Heart right ventricle (tissue), 16 donors: ENCODE measurements at regions not wholly inside any gene's neighbourhood (a gene's known extent, or its start where the extent isn't known, plus 50 kb on each side); places are given as distances from the start of the nearest gene placed in this dataset.
"Not testable (repeated sequence)": the region's sequence is repeated elsewhere in the genome, so short reads cannot be mapped to it uniquely, and the experiment has no call there.

ENCODE experiments used
- ATAC-seq, 8 donors: fragments of 200-7000 bp; cut with Tn5 transposase; one replicate each; pipeline ENCODE4 v1.9.1; 2020; ENCODE audit warnings: mild to moderate bottlenecking in 8 of 8, moderate library complexity in 8 of 8, moderate number of reproducible peaks in 1 of 8
- DNase-seq, 2 donors: peaks; one replicate each; pipeline ENCODE4 v3.0.0-alpha.2; 2020
- H3K27ac ChIP-seq, 10 donors: fragments of 200-600 bp; sonication (generic) in 2 of 10; one replicate each; pipeline versions ENCODE4 v1.5.0 to v1.8.0; 2020 to 2022; ENCODE audit warnings: mild to moderate bottlenecking in 3 of 10
- H3K27me3 ChIP-seq, 7 donors: fragments of 200-600 bp; one replicate each; pipeline ENCODE4 v1.8.0; 2021 to 2022; ENCODE audit warnings: mild to moderate bottlenecking in 2 of 7
- H3K36me3 ChIP-seq, 9 donors: fragments of 200-600 bp; sonication (generic) in 1 of 9; one replicate each; pipeline versions ENCODE4 v1.5.0 to v1.8.0; 2020 to 2022; ENCODE audit warnings: mild to moderate bottlenecking in 2 of 9
- H3K4me1 ChIP-seq, 9 donors: fragments of 200-600 bp; sonication (generic) in 1 of 9; one replicate each; pipeline versions ENCODE4 v1.5.0 to v1.8.0; 2020 to 2022; ENCODE audit warnings: mild to moderate bottlenecking in 4 of 9
- H3K4me3 ChIP-seq, 10 donors: fragments of 200-600 bp; sonication (generic) in 2 of 10; one replicate each; pipeline versions ENCODE4 v1.5.0 to v1.8.0; 2020 to 2022; ENCODE audit warnings: mild to moderate bottlenecking in 7 of 10, moderate library complexity in 2 of 10
- H3K9me3 ChIP-seq, 11 donors: fragments of 200-600 bp in 10 of 11; sonication (generic) in 2 of 11; one replicate each; pipeline versions ENCODE4 v1.5.0 to v1.8.0; 2013 to 2022; ENCODE audit warnings: mild to moderate bottlenecking in 2 of 11, control low read depth in 1 of 11, moderate library complexity in 1 of 11
- WGBS, 2 donors: extraction: QIAGEN DNeasy Blood & Tissue Kit; methylation state at CpG; one replicate each; pipeline ENCODE4 v1.1.7; 2013; ENCODE audit warnings: inconsistent platforms in 1 of 2; 5-methylcytosine and 5-hydroxymethylcytosine counted together
- intact Hi-C, 10 donors: fragments of 100-400 bp; cut with DNase I; formaldehyde crosslinking; loops; one replicate each; pipeline versions ENCODE4 v1.11.1 to v1.14.2; 2022
- TF ChIP-seq, protein P1 (sequence below), 9 donors: fragments of 200-600 bp; sonication (generic) in 2 of 9; IDR thresholded peaks; one replicate each; pipeline versions ENCODE4 v1.5.0 to v1.8.0; 2021 to 2022; ENCODE audit warnings: antibody characterized with exemption in 9 of 9, mild to moderate bottlenecking in 5 of 9, moderate library complexity in 1 of 9
- donor health status: Arrhythmogenic right ventricular cardiomyopathy.
- donor health status: ischemic (EF 13 %, LVEDD 7.1; RV severe dilation, severe dysfunction).
- donor health status: healthy with polysubstance abuse.
- donor health status: DM: no; HTN: yes; CAD: no.
- donor health status: DM: no; HTN: no; CAD: no.
- donor health status: ischemic (EF 25% LVEDD 6.9; RV normal size, moderate dysfunction).
- donor health status: ischemic (EF 25% LVEDD 5.7; RV mildly dilated, moderate dysfunction).
- donor health status: healthy.
- donor health status: DM: yes; HTN: yes; CAD: no.
- donor health status: Ischemic cardiomyopathy.
- donor health status: ischemic (EF 35%, LVEDD 5.7; RV mildly dilated, moderate dysfunction).
- donor health status: nonischemic (EF 11% LVEDD 7.7; RV severe dilation, severe dysfunction).
- donor health status: DM: yes; HTN: yes; CAD: no.
- donor health status: PGD.
- donor health status: ischemic (EF 29% LVEDD 5.4; RV normal size, mild dysfunction).
- donor health status: nonischemic (EF 23%, LVEDD 6.1; RV moderate dilation, normal function).

DNA sequence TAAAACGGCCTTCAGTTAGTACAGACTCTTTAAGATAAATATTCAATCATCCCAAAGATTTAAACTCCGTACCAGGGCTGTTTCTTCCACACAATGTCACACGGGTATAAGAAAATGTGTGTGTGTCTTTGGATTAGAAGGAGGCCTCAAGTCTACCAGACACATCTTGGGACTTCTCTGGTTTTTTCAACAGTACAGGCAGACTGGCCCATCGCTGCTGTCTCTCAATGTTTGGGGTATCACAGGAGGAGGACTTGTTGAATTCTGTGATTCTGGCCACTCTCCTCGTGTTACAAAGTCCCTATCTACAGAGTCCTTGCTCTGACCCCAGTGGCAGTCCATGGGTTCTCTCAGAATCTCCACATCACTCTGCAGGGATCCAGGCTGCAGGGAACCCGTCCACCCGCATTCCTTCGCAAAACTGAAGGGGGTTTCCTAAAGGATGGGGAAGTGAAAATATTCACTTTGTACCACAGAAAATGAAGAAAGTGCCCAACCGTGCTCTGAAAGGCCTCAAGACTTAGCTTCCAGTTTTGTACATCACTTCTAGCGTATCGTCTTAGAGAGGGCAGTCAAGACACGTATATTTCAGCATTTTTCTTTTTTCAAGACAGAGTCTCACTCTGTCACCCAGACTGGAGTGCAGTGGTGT lies 373.2 kb downstream of the NPIPA8 start:
- no peak for DNase-seq
- intact Hi-C loops, result no loop called here
- no peaks in the 10 kb centered on the region for H3K4me1 ChIP-seq
- ATAC-seq, result no peak
- no peaks in the 10 kb centered on the region for H3K36me3 ChIP-seq
- H3K4me3 ChIP-seq, result no peak overlapping the region
- WGBS, 2 donors, result 55 to 66% methylated on average over 12 of the region's 12 CpGs
- H3K9me3 ChIP-seq, result peaks cover 0 to 19% (median 0%) of the 10 kb centered on the region in 11 donors
- TF ChIP-seq, protein P1, sequence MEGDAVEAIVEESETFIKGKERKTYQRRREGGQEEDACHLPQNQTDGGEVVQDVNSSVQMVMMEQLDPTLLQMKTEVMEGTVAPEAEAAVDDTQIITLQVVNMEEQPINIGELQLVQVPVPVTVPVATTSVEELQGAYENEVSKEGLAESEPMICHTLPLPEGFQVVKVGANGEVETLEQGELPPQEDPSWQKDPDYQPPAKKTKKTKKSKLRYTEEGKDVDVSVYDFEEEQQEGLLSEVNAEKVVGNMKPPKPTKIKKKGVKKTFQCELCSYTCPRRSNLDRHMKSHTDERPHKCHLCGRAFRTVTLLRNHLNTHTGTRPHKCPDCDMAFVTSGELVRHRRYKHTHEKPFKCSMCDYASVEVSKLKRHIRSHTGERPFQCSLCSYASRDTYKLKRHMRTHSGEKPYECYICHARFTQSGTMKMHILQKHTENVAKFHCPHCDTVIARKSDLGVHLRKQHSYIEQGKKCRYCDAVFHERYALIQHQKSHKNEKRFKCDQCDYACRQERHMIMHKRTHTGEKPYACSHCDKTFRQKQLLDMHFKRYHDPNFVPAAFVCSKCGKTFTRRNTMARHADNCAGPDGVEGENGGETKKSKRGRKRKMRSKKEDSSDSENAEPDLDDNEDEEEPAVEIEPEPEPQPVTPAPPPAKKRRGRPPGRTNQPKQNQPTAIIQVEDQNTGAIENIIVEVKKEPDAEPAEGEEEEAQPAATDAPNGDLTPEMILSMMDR (IDR thresholded peaks at IDR 0.05), result no peak
- peaks cover 0 to 6% (median 0%) of the 10 kb centered on the region in 7 donors for H3K27me3 ChIP-seq
- no peak overlapping the region for H3K27ac ChIP-seq

DNA sequence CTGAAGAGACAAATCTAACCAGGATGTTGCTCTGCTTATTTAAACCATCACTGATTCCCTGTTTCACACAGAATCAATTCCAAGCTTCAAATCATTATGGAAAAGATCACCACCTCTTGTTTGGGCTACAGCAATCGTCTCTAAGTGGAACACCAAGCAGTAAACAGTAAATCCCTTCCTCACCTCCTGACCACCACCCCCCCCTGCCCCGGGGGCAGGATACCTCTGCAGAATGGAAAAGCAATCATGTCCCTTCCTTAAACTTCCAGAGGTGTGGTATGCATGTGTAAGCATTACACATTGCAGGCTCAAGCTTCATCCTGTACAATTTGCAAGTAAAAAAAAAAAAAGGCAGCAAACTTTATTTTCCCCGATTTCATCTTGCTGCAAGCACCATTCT lies 373.8 kb downstream of the NPIPA8 start:
- 66 to 67% methylated on average over 3 of the region's 3 CpGs for WGBS, 2 donors
- no peak for DNase-seq
- TF ChIP-seq, protein P1 (IDR thresholded peaks at IDR 0.05), result no peak
- ATAC-seq, result no peak
- H3K27ac ChIP-seq, result no peak overlapping the region
- no peak overlapping the region for H3K4me3 ChIP-seq
- intact Hi-C loops, result no loop called here
- H3K36me3 ChIP-seq, result no peaks in the 10 kb centered on the region
- H3K9me3 ChIP-seq, result peaks cover 0 to 21% (median 0%) of the 10 kb centered on the region in 11 donors
- H3K27me3 ChIP-seq, result peaks cover 0 to under 1% (median 0%) of the 10 kb centered on the region in 7 donors
- no peaks in the 10 kb centered on the region for H3K4me1 ChIP-seq

DNA sequence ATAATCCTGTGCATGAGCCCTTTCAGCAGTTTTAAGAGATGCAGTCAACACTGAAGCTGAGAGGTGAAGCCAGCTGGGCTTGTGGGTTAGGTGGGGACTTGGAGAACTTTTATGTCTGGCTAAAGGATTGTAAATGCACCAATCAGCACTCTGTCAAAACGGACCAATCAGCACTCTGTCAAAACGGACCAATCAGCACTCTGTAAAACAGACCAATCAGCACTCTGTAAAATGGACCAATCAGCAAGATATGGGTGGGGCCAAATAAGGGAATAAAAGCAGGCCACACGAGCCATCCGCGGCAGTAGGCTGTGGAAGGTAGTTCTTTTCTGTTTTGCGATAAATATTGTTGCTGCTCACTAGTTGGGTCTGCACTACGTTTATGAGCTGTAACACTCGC lies 374.7 kb downstream of the NPIPA8 start:
- H3K27ac ChIP-seq, H3K4me1 ChIP-seq, intact Hi-C loops, H3K27me3 ChIP-seq, H3K36me3 ChIP-seq, H3K4me3 ChIP-seq, DNase-seq, ATAC-seq: not testable (repeated sequence)
- H3K9me3 ChIP-seq, result peaks cover 0 to 17% (median 0%) of the 10 kb centered on the region in 11 donors
- 82 to 94% methylated on average over 8 of the region's 8 CpGs for WGBS, 2 donors

DNA sequence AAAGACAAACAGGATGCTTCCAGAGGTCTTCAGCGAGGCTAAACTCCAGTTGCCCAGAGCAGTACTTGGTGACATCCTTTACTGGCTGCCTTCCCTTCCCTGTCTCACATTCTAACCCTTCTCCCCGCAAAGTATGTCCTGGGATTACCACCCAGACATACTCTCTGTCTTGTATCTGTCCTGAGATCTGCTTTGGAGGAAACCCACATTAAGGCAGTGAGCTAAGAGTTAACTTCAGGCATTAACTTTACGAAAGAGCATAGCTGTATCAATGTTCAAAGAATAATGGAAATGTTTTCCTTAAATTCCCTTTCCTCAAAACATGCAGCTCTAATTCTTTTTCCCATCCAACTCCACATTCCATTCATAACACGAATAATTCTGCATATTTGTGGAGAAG lies 385.2 kb downstream of the NPIPA8 start:
- 38 to 39% methylated on average over 4 of the region's 4 CpGs for WGBS, 2 donors
- no peak for ATAC-seq
- intact Hi-C loops, result no loop called here

DNA sequence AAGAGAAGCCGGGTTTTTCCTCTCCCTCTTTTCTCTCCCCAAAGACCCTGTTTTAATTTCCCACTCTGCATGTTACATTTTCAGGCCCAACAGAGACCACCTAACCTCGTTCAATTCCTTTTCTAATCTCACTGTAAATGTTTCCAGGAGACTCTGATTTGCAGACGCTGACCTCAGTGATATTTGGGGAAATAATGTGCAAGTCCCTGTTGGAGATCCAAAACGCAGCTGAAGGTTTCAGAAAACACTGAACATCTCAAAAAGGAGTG lies 386.6 kb downstream of the NPIPA8 start:
- Histone ChIP-seq H3K27me3 (peaks cover 0 to 56% (median 3%) of the 10 kb centered on the region in 7 donors), H3K4me1 (no peaks in the 10 kb centered on the region), H3K27ac (no peak overlapping the region), H3K36me3 (no peaks in the 10 kb centered on the region), H3K9me3 (no peaks in the 10 kb centered on the region), H3K4me3 (no peak overlapping the region)
- WGBS, 2 donors, result 20 to 21% methylated on average over 4 of the region's 4 CpGs
- intact Hi-C loops, result no loop called here
- DNase-seq (no peak), ATAC-seq (no peak)
- TF ChIP-seq, protein P1 (IDR thresholded peaks at IDR 0.05), result no peak

More for the DNA sequence above, 385.2 kb downstream of the NPIPA8 start:
- H3K27ac ChIP-seq, result no peak overlapping the region
- H3K4me1 ChIP-seq, result no peaks in the 10 kb centered on the region
- H3K27me3 ChIP-seq, result peaks cover 0 to 45% (median 3%) of the 10 kb centered on the region in 7 donors
- no peak for DNase-seq
- H3K9me3 ChIP-seq, result no peaks in the 10 kb centered on the region
- H3K36me3 ChIP-seq, result no peaks in the 10 kb centered on the region
- TF ChIP-seq, protein P1 (IDR thresholded peaks at IDR 0.05), result no peak
- H3K4me3 ChIP-seq, result no peak overlapping the region
